Peyer's patch (tissue), 4 donors: ENCODE measurements at regions not wholly inside any gene's neighbourhood (a gene's known extent, or its start where the extent isn't known, plus 50 kb on each side); places are given as distances from the start of the nearest gene placed in this dataset.

Experiments used
- DNase-seq, 3 donors: peaks; one replicate each; pipeline ENCODE4 v3.0.0-alpha.2; 2017 to 2019
- H3K27ac ChIP-seq, 4 donors: fragments of 200-600 bp; sonication (generic); one replicate each; pipeline ENCODE4 v1.5.1; 2016 to 2019
- H3K27me3 ChIP-seq, 2 donors: fragments of 200-600 bp; sonication (generic); one replicate each; pipeline ENCODE4 v1.5.1; 2019
- H3K36me3 ChIP-seq, 3 donors: fragments of 200-600 bp; sonication (generic); one replicate each; pipeline ENCODE4 v1.5.1; 2016 to 2019
- H3K4me1 ChIP-seq, 4 donors: fragments of 200-600 bp; sonication (generic); one replicate each; pipeline ENCODE4 v1.5.1; 2016 to 2019
- H3K4me3 ChIP-seq, 4 donors: fragments of 200-600 bp; sonication (generic); 1 replicate in 3 of 4; 2 replicates in 1 of 4; pipeline ENCODE4 v1.5.1; 2016 to 2019; ENCODE audit warnings: mild to moderate bottlenecking in 1 of 4
- H3K9me3 ChIP-seq, 4 donors: fragments of 200-600 bp; sonication (generic); one replicate each; pipeline ENCODE4 v1.5.1; 2016 to 2019; ENCODE audit warnings: mild to moderate bottlenecking in 1 of 4
- CTCF ChIP-seq, 6 experiments: fragments of 450-650 bp in 4 of 6; fragments of 200-600 bp in 2 of 6; sonication (generic) in 1 of 6; IDR thresholded peaks; one replicate each; pipeline ENCODE4 v1.5.1; 2017 to 2019; ENCODE audit warnings: antibody characterized with exemption in 6 of 6, mild to moderate bottlenecking in 3 of 6, moderate library complexity in 1 of 6
- POLR2A ChIP-seq, 2 donors: fragments of 450-650 bp; IDR thresholded peaks; one replicate each; pipeline ENCODE4 v1.5.1; 2017; ENCODE audit warnings: antibody characterized with exemption in 2 of 2, mild to moderate bottlenecking in 2 of 2, moderate library complexity in 2 of 2

DNA sequence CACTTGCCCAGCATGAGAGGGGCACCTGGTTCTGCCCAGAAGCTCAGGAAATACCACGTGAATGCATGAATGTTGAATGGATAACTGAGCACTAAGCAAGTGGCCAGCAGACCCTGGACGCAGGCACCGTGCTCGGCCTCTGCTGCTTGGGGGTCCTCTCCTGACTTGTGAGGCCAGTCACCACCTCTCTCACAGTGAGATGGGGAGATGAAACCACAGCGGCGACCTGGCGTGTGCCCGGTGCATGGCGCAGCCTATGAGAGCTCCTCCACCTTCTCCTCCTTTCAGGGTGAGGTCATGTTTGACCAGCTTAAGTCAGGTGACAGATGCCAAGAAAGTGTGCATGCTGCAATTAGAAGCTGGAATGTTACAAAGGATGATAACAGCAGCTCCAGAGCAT lies 75.5 kb downstream of the HMX1 start:
- TF ChIP-seq CTCF (IDR thresholded peaks at IDR 0.05), result no peak
- TF ChIP-seq POLR2A (IDR thresholded peaks at IDR 0.05), result no peak
- no peaks in the 10 kb centered on the region for H3K27me3 ChIP-seq
- H3K4me1 ChIP-seq, result no peaks in the 10 kb centered on the region
- H3K27ac ChIP-seq, result no peak overlapping the region
- no peaks in the 10 kb centered on the region for H3K36me3 ChIP-seq
- no peaks in the 10 kb centered on the region for H3K9me3 ChIP-seq
- H3K4me3 ChIP-seq, result no peak overlapping the region
- DNase-seq, result no peak

GRCh38 chr4:8795140-8795539 lies 76.5 kb downstream of the HMX1 start:
- no peaks in the 10 kb centered on the region for H3K9me3 ChIP-seq
- no peaks in the 10 kb centered on the region for H3K4me1 ChIP-seq
- no peak overlapping the region for H3K27ac ChIP-seq
- no peaks in the 10 kb centered on the region for H3K36me3 ChIP-seq
- H3K4me3 ChIP-seq, result no peak overlapping the region
- H3K27me3 ChIP-seq, result no peaks in the 10 kb centered on the region
- DNase-seq, result no peak
- no peak for TF ChIP-seq POLR2A (IDR thresholded peaks at IDR 0.05)

DNA sequence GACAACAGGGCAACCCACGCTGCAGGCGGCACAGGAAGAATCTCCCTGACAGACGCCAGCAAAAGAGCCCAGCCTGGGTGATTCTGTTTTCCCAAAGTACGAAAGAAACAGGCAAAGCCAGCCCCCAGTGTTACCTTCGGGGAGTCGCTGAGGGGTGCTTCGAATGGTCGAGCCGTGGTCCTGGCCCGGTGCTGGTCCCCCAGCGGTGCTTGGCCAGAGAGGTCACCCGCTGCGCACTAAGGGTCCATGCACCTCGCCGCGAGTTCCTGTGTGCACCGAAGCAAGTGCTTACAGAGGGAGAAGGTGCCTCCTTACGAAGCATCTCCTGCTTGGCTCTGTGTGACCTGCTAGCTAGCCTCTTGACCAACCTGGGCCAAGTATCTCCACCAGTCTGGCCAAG lies 77.1 kb downstream of the HMX1 start:
- no peak overlapping the region for H3K27ac ChIP-seq
- TF ChIP-seq CTCF (IDR thresholded peaks at IDR 0.05) (no peak), POLR2A (IDR thresholded peaks at IDR 0.05) (no peak)
- H3K9me3 ChIP-seq, result no peaks in the 10 kb centered on the region
- DNase-seq, result no peak
- no peaks in the 10 kb centered on the region for H3K27me3 ChIP-seq
- H3K36me3 ChIP-seq, result no peaks in the 10 kb centered on the region
- H3K4me3 ChIP-seq, result no peak overlapping the region
- H3K4me1 ChIP-seq, result no peaks in the 10 kb centered on the region

GRCh38 chr4:8793571-8794160 lies 78.0 kb downstream of the HMX1 start:
- Histone ChIP-seq H3K36me3 (no peaks in the 10 kb centered on the region), H3K27ac (no peak overlapping the region), H3K9me3 (no peaks in the 10 kb centered on the region), H3K4me1 (no peaks in the 10 kb centered on the region), H3K27me3 (no peaks in the 10 kb centered on the region), H3K4me3 (no peak overlapping the region)
- no peak for TF ChIP-seq POLR2A (IDR thresholded peaks at IDR 0.05)
- TF ChIP-seq CTCF (IDR thresholded peaks at IDR 0.05), result no peak
- no peak for DNase-seq

- Histone ChIP-seq H3K9me3 (no peaks in the 10 kb centered on the region), H3K36me3 (no peaks in the 10 kb centered on the region), H3K4me1 (no peaks in the 10 kb centered on the region), H3K4me3 (no peak overlapping the region), H3K27me3 (no peaks in the 10 kb centered on the region), H3K27ac (no peak overlapping the region)
- TF ChIP-seq CTCF (IDR thresholded peaks at IDR 0.05) (no peak), POLR2A (IDR thresholded peaks at IDR 0.05) (no peak)
- DNase-seq, result no peak
Measured at GRCh38 chr4:8792491-8792890, 79.1 kb downstream of the HMX1 start.

GRCh38 chr4:8791609-8792008 lies 80.0 kb downstream of the HMX1 start:
- TF ChIP-seq POLR2A (IDR thresholded peaks at IDR 0.05), result no peak
- no peak for TF ChIP-seq CTCF (IDR thresholded peaks at IDR 0.05)
- Histone ChIP-seq H3K4me3 (no peak overlapping the region), H3K27me3 (no peaks in the 10 kb centered on the region), H3K36me3 (no peaks in the 10 kb centered on the region), H3K27ac (no peak overlapping the region), H3K9me3 (no peaks in the 10 kb centered on the region), H3K4me1 (no peaks in the 10 kb centered on the region)
- no peak for DNase-seq
